Stomach (tissue), 8 donors: ENCODE measurements at regions not wholly inside any gene's neighbourhood (a gene's known extent, or its start where the extent isn't known, plus 50 kb on each side); places are given as distances from the start of the nearest gene placed in this dataset.

ENCODE experiments used
- DNase-seq, 2 donors: peaks; one replicate each; pipeline versions ENCODE4 v3.0.0 to v3.0.0-alpha.2; 2013 to 2019
- H3K27ac ChIP-seq, 5 donors: fragments of 200-600 bp in 4 of 5; sonication (generic) in 4 of 5; one replicate each; pipeline ENCODE4 v1.5.1; 2013 to 2019; ENCODE audit warnings: mild to moderate bottlenecking in 1 of 5, moderate library complexity in 1 of 5
- H3K27me3 ChIP-seq, 3 donors: fragments of 200-600 bp; sonication (generic); one replicate each; pipeline ENCODE4 v1.5.1; 2017 to 2019; ENCODE audit warnings: mixed run types in 1 of 3
- H3K36me3 ChIP-seq, 4 donors: fragments of 200-600 bp; sonication (generic); 1 replicate in 3 of 4; 2 replicates in 1 of 4; pipeline ENCODE4 v1.5.1; 2016 to 2019
- H3K4me1 ChIP-seq, 4 donors: fragments of 200-600 bp; sonication (generic); one replicate each; pipeline ENCODE4 v1.5.1; 2016 to 2019
- H3K4me3 ChIP-seq, 4 donors: fragments of 200-600 bp; sonication (generic) in 3 of 4; one replicate each; pipeline ENCODE4 v1.5.1; 2016 to 2019; ENCODE audit warnings: mild to moderate bottlenecking in 1 of 4
- H3K9me3 ChIP-seq, 4 donors: fragments of 200-600 bp; sonication (generic); one replicate each; pipeline ENCODE4 v1.5.1; 2016 to 2019
- CTCF ChIP-seq, 7 experiments: fragments of 450-650 bp in 4 of 7; fragments of 200-600 bp in 3 of 7; sonication (generic) in 3 of 7; IDR thresholded peaks; one replicate each; pipeline ENCODE4 v1.5.1; 2016 to 2019; ENCODE audit warnings: antibody characterized with exemption in 7 of 7, control low read depth in 2 of 7, mild to moderate bottlenecking in 1 of 7
- EP300 ChIP-seq: sonication (generic); formaldehyde crosslinking; IDR thresholded peaks from one replicate; pipeline ENCODE4 v1.6.1; 2017; ENCODE audit warnings: antibody characterized with exemption
- POLR2A ChIP-seq, 4 donors: fragments of 450-650 bp; IDR thresholded peaks; one replicate each; pipeline ENCODE4 v1.6.1; 2016; ENCODE audit warnings: antibody characterized with exemption in 4 of 4, control low read depth in 2 of 4, mild to moderate bottlenecking in 1 of 4, moderate library complexity in 1 of 4
- POLR2AphosphoS5 ChIP-seq, 3 donors: sonication (generic); formaldehyde crosslinking; IDR thresholded peaks; one replicate each; pipeline ENCODE4 v1.6.1; 2016; ENCODE audit warnings: antibody characterized with exemption in 3 of 3
- WGBS, 5 donors: extraction: QIAGEN DNeasy Blood & Tissue Kit in 3 of 5; methylation state at CpG; one replicate each; pipeline versions ENCODE4 v1.1.5 to v1.1.7; 2013 to 2018; 5-methylcytosine and 5-hydroxymethylcytosine counted together
- intact Hi-C: fragments of 100-400 bp; cut with DNase I; formaldehyde crosslinking; loops from one replicate; pipeline ENCODE4 v1.15.1; 2023; ENCODE audit warnings: low total_unique reads
- donor health status: healthy with polysubstance abuse.
- donor health status: Bipolar disorder and iron deficiency.
- donor health status: healthy.

- Histone ChIP-seq H3K4me1 (no peaks in the 10 kb centered on the region), H3K27ac (peak overlapping the region in 3 of 5 donors; percentile 4 to 53 (median 36)), H3K9me3 (peaks cover 0 to 15% (median 4%) of the 10 kb centered on the region in 4 donors), H3K36me3 (no peaks in the 10 kb centered on the region), H3K27me3 (no peaks in the 10 kb centered on the region), H3K4me3 (no peak overlapping the region)
- intact Hi-C loops = no loop called here
- DNase-seq = no peak
- WGBS, 5 donors = 11 to 43% (median 22%) methylated on average over 1 of the region's 1 CpG
- TF ChIP-seq CTCF (IDR thresholded peaks at IDR 0.05) (no peak), EP300 (no peak), POLR2AphosphoS5 (IDR thresholded peaks at IDR 0.05) (no peak), POLR2A (IDR thresholded peaks at IDR 0.05) (no peak)
Observed at GRCh38 chr2:156077041-156077742, 255.3 kb downstream of the NR4A2 start.

GRCh38 chr2:156065912-156066311, 266.6 kb downstream of the NR4A2 start:
- Histone ChIP-seq H3K36me3 (no peaks in the 10 kb centered on the region), H3K27me3 (no peaks in the 10 kb centered on the region), H3K27ac (no peak overlapping the region), H3K4me1 (peaks cover 0 to 9% (median 0%) of the 10 kb centered on the region in 4 donors), H3K4me3 (no peak overlapping the region), H3K9me3 (no peaks in the 10 kb centered on the region)
- TF ChIP-seq POLR2AphosphoS5 (IDR thresholded peaks at IDR 0.05) (no peak), CTCF (IDR thresholded peaks at IDR 0.05) (no peak), EP300 (no peak), POLR2A (IDR thresholded peaks at IDR 0.05) (no peak)
- WGBS, 5 donors = 81 to 88% (median 82%) methylated on average over 4 of the region's 4 CpGs
- DNase-seq = no peak
- intact Hi-C loops = no loop called here

DNA sequence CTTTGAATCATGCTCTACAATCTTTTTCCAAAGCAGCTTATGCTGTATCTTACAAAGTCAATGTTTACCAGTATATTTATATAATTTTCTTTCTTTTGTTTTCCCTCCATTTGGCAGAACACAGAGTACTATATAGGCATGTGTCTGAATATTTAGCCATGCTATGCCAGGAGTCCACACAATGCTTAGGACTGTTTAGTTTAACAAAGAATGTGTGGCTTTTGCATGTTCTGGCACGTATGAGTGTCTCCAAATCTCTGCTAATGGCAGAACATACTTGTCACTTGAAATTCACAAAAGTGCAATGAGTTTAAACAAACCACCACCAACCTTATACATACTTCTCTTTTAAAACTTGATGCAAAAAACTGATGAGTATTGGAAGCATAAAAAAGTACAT, 268.0 kb downstream of the NR4A2 start:
- no peak overlapping the region for H3K27ac ChIP-seq
- H3K4me1 ChIP-seq = peaks cover 0 to 9% (median 0%) of the 10 kb centered on the region in 4 donors
- no peaks in the 10 kb centered on the region for H3K27me3 ChIP-seq
- intact Hi-C loops = no loop called here
- H3K4me3 ChIP-seq = no peak overlapping the region
- no peaks in the 10 kb centered on the region for H3K36me3 ChIP-seq
- 7 to 32% (median 14%) methylated on average over 1 of the region's 1 CpG for WGBS, 5 donors
- H3K9me3 ChIP-seq = no peaks in the 10 kb centered on the region
- TF ChIP-seq CTCF (IDR thresholded peaks at IDR 0.05) (no peak), POLR2A (IDR thresholded peaks at IDR 0.05) (no peak), POLR2AphosphoS5 (IDR thresholded peaks at IDR 0.05) (no peak), EP300 (no peak)
- DNase-seq = no peak

- Histone ChIP-seq H3K27ac (no peak overlapping the region), H3K4me1 (no peaks in the 10 kb centered on the region), H3K9me3 (no peaks in the 10 kb centered on the region), H3K27me3 (no peaks in the 10 kb centered on the region), H3K36me3 (no peaks in the 10 kb centered on the region), H3K4me3 (no peak overlapping the region)
- WGBS, 5 donors = 82 to 97% (median 90%) methylated on average over 1 of the region's 1 CpG
- no peak for TF ChIP-seq POLR2A (IDR thresholded peaks at IDR 0.05)
- no peak for TF ChIP-seq CTCF (IDR thresholded peaks at IDR 0.05)
- TF ChIP-seq EP300 = no peak
- TF ChIP-seq POLR2AphosphoS5 (IDR thresholded peaks at IDR 0.05) = no peak
- intact Hi-C loops = no loop called here
- no peak for DNase-seq
Observed at GRCh38 chr2:156057647-156058046, 274.9 kb downstream of the NR4A2 start.
